ENCODE measurements at regions not wholly inside any gene's neighbourhood (a gene's known extent, or its start where the extent isn't known, plus 50 kb on each side); places are given as distances from the start of the nearest gene placed in this dataset.

DNA sequence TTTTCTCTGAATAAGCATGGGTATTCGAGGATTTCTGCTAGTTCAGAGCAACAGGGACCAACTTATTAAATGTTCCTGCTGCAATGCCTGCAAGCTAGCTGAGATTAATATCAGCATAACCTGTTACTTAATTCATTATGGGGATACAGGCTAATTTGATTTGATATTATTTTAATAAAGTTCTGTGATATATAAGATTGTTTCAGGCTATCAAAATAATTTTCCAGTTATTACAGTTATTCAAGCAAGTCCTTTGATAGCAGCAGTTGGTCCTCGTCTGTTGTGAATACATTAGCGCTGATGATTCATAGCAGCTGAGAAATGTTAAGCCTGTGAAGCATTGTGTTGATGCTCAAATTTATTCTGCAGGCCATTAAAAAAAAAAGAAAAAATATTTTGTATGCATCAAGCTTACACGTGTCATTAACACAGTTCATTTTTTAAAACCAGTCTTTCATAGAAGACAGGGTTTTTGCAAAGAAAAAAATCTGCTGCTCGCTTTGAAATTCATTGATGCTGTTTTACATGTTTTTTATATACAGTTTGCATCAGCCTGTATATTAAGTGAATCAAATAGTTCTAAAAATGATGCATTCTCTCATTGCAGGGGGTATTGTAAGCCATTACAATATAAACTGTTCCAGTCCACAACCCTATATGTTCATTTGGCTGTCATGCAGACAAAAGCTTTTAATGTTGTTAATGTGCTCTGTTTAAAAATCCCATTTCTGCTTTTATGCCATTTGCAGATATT is 482.5 kb downstream of the BCL11A start:
- no peak overlapping the region for H3K4me3 ChIP-seq (ENCODE audit: low read depth, low read length)
- DNase-seq (ENCODE audit: low read depth) = no peak
- no peak for TF ChIP-seq CTCF (IDR thresholded peaks at IDR 0.05; ENCODE audit: insufficient read depth, low read length)

GRCh38 chr2:60070196-60070595 is 483.3 kb downstream of the BCL11A start:
- no peak for TF ChIP-seq CTCF (IDR thresholded peaks at IDR 0.05; ENCODE audit: insufficient read depth, low read length)
- no peak overlapping the region for H3K4me3 ChIP-seq (ENCODE audit: low read depth, low read length)
- DNase-seq (ENCODE audit: low read depth) = no peak

DNA sequence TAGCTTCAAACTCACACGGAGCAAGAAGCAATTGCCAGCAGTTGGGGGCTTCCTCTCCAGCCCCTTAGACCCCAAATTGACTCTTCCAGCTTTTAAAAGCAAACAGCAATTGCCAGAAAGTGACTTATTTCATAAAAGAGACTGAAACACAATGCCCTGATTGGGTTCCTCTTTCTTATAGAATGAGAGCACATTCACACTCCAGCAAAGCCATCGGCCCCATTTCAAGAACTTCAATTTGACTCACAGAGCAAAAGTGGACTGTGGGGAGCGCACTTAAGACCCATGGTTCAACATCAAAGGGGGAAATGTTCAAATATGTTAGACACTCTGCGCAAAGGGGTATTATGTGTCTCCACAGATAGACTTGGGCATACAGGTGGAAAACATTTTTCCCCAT is 484.7 kb downstream of the BCL11A start:
- TF ChIP-seq CTCF (IDR thresholded peaks at IDR 0.05; ENCODE audit: insufficient read depth, low read length) = no peak
- no peak for DNase-seq (ENCODE audit: low read depth)

GRCh38 chr2:60067006-60067405 is 486.4 kb downstream of the BCL11A start:
- no peak for DNase-seq (ENCODE audit: low read depth)
- TF ChIP-seq CTCF (IDR thresholded peaks at IDR 0.05; ENCODE audit: insufficient read depth, low read length) = no peak
- no peak overlapping the region for H3K4me3 ChIP-seq (ENCODE audit: low read depth, low read length)

More for the DNA sequence above, 484.7 kb downstream of the BCL11A start:
- no peak overlapping the region for H3K4me3 ChIP-seq (ENCODE audit: low read depth, low read length)

GRCh38 chr2:60066096-60066839 is 487.2 kb downstream of the BCL11A start:
- no peak for TF ChIP-seq CTCF (IDR thresholded peaks at IDR 0.05; ENCODE audit: insufficient read depth, low read length)
- H3K4me3 ChIP-seq (ENCODE audit: low read depth, low read length) = no peak overlapping the region
- DNase-seq (ENCODE audit: low read depth) = no peak

DNA sequence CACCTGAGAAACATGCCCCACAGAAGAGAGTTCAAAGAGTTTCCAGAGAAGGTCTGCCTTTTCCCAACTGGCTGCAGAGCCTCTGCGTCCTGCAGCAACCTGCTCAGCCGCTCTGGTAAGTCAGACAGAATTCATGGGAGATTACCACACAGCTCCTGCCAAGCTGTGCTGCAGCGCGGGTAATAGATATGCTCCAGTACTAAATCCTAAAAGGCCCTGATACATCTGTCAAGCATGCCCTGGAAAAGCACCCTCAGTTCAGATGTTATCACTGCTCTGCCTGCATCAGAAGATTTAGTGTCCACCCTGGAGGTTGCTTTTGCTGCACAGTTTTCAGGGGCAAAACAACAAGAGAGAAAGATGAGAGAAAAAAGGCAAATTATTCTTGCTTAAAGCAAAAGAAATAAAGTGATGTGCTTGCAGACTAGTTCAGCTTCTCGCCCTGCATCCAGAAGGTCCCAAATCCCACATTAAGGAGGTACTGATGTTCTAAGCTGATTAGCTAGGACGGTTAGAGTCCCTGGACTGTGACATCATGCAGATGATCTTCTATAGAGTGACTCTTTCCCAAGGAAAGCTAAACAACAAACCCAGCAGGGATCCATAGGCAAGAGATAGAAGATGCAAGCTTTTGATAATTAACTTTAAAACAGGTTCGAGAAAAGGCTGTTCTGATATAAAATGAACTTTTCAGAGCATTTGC is 488.6 kb downstream of the BCL11A start:
- DNase-seq (ENCODE audit: low read depth) = no peak
- no peak overlapping the region for H3K4me3 ChIP-seq (ENCODE audit: low read depth, low read length)
- TF ChIP-seq CTCF (IDR thresholded peaks at IDR 0.05; ENCODE audit: insufficient read depth, low read length) = no peak

Measured in fibroblast of the aortic adventitia (primary cell).